ENCODE measurements at regions not wholly inside any gene's neighbourhood (a gene's known extent, or its start where the extent isn't known, plus 50 kb on each side); places are given as distances from the start of the nearest gene placed in this dataset.

DNA sequence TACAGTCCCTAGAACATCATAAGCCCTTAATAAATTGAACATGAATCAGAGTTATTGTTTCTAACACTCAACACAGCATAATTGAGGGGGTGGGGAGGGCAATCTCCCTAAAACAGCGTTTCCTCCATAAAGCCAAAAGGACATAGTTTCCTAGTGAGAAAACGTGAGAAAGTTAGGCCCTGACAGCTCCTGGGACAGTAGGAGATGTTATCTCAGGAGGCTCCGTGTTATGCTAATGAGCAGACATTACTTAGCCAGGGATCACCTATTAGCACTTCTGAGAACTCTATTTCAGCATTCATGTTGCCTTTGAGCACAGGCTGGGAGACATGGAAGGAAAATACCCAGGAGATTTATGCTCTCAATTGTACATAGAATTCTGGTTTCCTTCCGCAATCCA lies 229.1 kb upstream of the ADAMTS9 start:
- H3K4me3 ChIP-seq (ENCODE audit: low read length in 2 of 2): no peak overlapping the region
- H3K9ac ChIP-seq (ENCODE audit: low read depth in 1 of 2, low read length in 2 of 2): no peak overlapping the region
- no peaks in the 10 kb centered on the region for H3K4me1 ChIP-seq (ENCODE audit: control insufficient read depth in 2 of 2, insufficient read depth in 2 of 2, low read length in 2 of 2)
- H3K27ac ChIP-seq (ENCODE audit: low read depth in 2 of 2, low read length in 2 of 2): no peak overlapping the region
- no peaks in the 10 kb centered on the region for H3K9me3 ChIP-seq (ENCODE audit: control insufficient read depth in 2 of 2, low read length in 2 of 2)
- H3K36me3 ChIP-seq (ENCODE audit: control insufficient read depth in 2 of 2, insufficient read depth in 2 of 2, low read length in 2 of 2): no peaks in the 10 kb centered on the region
- H3K27me3 ChIP-seq (ENCODE audit: control insufficient read depth in 2 of 2, insufficient read depth in 2 of 2, low read length in 2 of 2): no peaks in the 10 kb centered on the region

DNA sequence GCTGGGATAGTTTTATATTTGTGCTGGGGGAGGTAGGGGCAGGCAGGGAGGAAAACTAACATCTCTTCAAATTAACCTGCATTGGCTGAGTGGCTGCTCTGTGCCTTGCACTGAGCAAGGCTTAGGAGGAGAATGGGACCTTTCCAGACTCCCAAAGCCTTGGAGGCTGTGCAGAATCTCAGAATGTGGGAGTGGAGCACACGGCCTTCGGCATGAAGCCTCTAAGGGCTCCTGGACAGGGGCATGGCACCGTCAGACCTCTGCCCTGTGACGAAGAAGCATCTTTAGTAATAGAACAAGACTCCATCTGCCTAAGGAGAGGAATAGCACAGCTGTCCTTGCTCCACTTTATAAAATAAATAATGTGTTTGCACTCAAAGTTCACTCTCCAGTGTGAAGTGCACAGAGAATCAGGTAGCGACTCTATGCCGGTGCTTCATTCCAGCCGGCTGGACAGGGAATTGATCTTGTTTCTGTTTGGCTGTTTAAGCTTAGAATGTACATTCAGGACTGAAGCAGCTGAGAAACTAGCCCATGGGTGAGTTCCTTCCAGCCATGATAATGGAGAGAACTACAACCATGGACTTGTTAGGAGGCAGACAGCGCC lies 228.5 kb upstream of the ADAMTS9 start:
- no peak overlapping the region for H3K9ac ChIP-seq (ENCODE audit: low read depth in 1 of 2, low read length in 2 of 2)
- no peaks in the 10 kb centered on the region for H3K27me3 ChIP-seq (ENCODE audit: control insufficient read depth in 2 of 2, insufficient read depth in 2 of 2, low read length in 2 of 2)
- H3K4me3 ChIP-seq (ENCODE audit: low read length in 2 of 2): no peak overlapping the region
- peaks cover 0 to under 1% of the 10 kb centered on the region in 2 donors for H3K9me3 ChIP-seq (ENCODE audit: control insufficient read depth in 2 of 2, low read length in 2 of 2)
- no peak overlapping the region for H3K27ac ChIP-seq (ENCODE audit: low read depth in 2 of 2, low read length in 2 of 2)
- H3K4me1 ChIP-seq (ENCODE audit: control insufficient read depth in 2 of 2, insufficient read depth in 2 of 2, low read length in 2 of 2): no peaks in the 10 kb centered on the region
- no peaks in the 10 kb centered on the region for H3K36me3 ChIP-seq (ENCODE audit: control insufficient read depth in 2 of 2, insufficient read depth in 2 of 2, low read length in 2 of 2)

DNA sequence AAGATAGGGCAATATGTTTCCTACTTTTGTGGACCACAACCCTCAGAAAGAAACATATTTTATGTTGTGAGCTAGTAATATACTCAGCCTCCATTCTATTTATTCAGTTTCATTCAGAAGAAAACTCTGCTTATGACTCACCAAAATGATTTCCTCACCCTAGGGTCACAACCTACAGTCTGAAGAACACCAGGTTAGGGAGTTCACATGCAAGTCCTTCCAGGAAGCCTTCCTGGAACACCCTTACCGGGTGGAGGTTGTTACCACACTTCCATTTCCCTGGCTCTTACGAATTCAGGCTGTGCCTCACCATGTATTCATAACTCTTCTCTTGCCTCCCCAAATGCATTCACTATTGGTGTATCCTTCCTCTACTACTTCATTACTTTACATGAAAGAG lies 228.0 kb upstream of the ADAMTS9 start:
- Histone ChIP-seq H3K36me3 (ENCODE audit: control insufficient read depth in 2 of 2, insufficient read depth in 2 of 2, low read length in 2 of 2) (no peaks in the 10 kb centered on the region), H3K4me1 (ENCODE audit: control insufficient read depth in 2 of 2, insufficient read depth in 2 of 2, low read length in 2 of 2) (no peaks in the 10 kb centered on the region), H3K9ac (ENCODE audit: low read depth in 1 of 2, low read length in 2 of 2) (no peak overlapping the region), H3K27ac (ENCODE audit: low read depth in 2 of 2, low read length in 2 of 2) (no peak overlapping the region), H3K9me3 (ENCODE audit: control insufficient read depth in 2 of 2, low read length in 2 of 2) (peaks cover 0 to 2% of the 10 kb centered on the region in 2 donors), H3K4me3 (ENCODE audit: low read length in 2 of 2) (no peak overlapping the region), H3K27me3 (ENCODE audit: control insufficient read depth in 2 of 2, insufficient read depth in 2 of 2, low read length in 2 of 2) (no peaks in the 10 kb centered on the region)

DNA sequence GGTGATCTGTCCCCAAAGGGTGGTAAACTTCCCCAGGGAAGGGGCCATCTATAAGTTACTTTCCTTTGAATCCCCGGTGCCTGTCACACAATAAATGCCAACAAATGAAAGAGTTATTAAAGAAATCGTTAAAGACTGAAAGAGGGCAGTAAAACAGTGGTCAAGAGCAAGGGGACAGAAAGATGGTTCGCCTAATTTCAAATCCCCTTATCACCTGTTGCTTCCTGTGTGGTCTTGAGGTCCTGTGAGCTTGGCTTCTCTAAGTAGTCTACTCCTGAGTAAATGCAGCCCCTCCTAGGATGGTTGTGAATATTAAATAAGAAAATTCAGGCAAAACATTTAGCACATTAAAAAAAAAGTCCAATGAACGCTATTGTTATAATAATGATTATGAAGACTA lies 225.7 kb upstream of the ADAMTS9 start:
- Histone ChIP-seq H3K4me3 (ENCODE audit: low read length in 2 of 2) (no peak overlapping the region), H3K9ac (ENCODE audit: low read depth in 1 of 2, low read length in 2 of 2) (no peak overlapping the region), H3K36me3 (ENCODE audit: control insufficient read depth in 2 of 2, insufficient read depth in 2 of 2, low read length in 2 of 2) (no peaks in the 10 kb centered on the region), H3K4me1 (ENCODE audit: control insufficient read depth in 2 of 2, insufficient read depth in 2 of 2, low read length in 2 of 2) (no peaks in the 10 kb centered on the region), H3K9me3 (ENCODE audit: control insufficient read depth in 2 of 2, low read length in 2 of 2) (peaks cover 0 to 2% of the 10 kb centered on the region in 2 donors), H3K27me3 (ENCODE audit: control insufficient read depth in 2 of 2, insufficient read depth in 2 of 2, low read length in 2 of 2) (no peaks in the 10 kb centered on the region), H3K27ac (ENCODE audit: low read depth in 2 of 2, low read length in 2 of 2) (no peak overlapping the region)

DNA sequence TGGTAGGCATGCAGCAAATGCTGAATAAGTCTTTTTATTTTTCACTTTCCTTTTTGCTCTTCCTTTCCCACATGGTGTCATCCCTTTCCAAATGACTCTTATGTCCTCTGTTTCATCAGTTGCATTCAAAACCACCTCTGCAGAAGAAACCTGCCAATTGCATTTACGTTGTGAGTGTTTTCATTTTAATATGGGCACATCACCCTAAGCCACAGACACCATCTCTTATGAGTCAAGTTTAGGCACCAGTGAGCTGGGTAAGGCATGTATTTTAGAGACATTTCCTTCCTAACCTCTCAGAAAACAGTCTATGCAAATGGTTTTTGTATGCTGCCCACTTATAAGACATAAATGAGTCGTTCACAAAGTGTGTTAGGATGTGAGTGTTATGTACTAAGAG lies 223.3 kb upstream of the ADAMTS9 start:
- Histone ChIP-seq H3K27ac (ENCODE audit: low read depth in 2 of 2, low read length in 2 of 2) (no peak overlapping the region), H3K36me3 (ENCODE audit: control insufficient read depth in 2 of 2, insufficient read depth in 2 of 2, low read length in 2 of 2) (no peaks in the 10 kb centered on the region), H3K9me3 (ENCODE audit: control insufficient read depth in 2 of 2, low read length in 2 of 2) (peaks cover 0 to 2% of the 10 kb centered on the region in 2 donors), H3K4me1 (ENCODE audit: control insufficient read depth in 2 of 2, insufficient read depth in 2 of 2, low read length in 2 of 2) (no peaks in the 10 kb centered on the region), H3K9ac (ENCODE audit: low read depth in 1 of 2, low read length in 2 of 2) (no peak overlapping the region), H3K27me3 (ENCODE audit: control insufficient read depth in 2 of 2, insufficient read depth in 2 of 2, low read length in 2 of 2) (no peaks in the 10 kb centered on the region), H3K4me3 (ENCODE audit: low read length in 2 of 2) (no peak overlapping the region)

DNA sequence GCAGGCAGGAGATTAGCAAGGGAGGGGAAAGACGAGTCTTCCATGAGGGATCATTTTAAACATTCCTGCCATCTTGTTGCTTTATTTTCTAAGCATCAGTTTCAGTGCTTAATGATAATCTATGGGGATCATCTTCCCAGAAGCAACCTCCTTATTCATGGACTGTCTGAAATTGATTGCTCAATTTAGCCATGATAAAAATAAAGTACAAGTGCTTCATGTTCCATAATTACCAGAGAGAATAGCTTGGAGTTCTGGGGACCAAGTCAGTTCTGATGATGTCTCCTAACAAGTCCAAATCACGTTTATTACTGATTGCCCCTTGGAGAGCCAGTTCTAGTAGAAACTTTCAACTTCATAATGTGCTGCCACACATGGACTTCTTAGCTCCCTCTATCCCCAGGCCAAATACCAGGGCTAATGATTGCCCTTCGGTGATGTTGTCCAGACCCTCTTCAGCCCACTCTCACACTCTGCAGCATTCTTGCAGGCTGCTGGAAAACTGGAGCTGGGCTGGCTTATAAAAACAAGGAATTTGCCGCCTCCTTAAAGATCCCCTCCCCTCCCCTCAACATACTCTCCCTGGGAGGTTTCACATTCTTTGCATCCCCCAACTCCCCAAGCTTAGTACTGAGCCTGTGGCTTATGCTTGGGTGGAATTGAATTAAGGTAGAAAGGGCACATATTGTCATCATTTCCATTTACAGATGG lies 222.1 kb upstream of the ADAMTS9 start:
- H3K4me3 ChIP-seq (ENCODE audit: low read length in 2 of 2): no peak overlapping the region
- no peaks in the 10 kb centered on the region for H3K4me1 ChIP-seq (ENCODE audit: control insufficient read depth in 2 of 2, insufficient read depth in 2 of 2, low read length in 2 of 2)
- no peak overlapping the region for H3K27ac ChIP-seq (ENCODE audit: low read depth in 2 of 2, low read length in 2 of 2)
- peaks cover 0 to 2% of the 10 kb centered on the region in 2 donors for H3K9me3 ChIP-seq (ENCODE audit: control insufficient read depth in 2 of 2, low read length in 2 of 2)
- H3K27me3 ChIP-seq (ENCODE audit: control insufficient read depth in 2 of 2, insufficient read depth in 2 of 2, low read length in 2 of 2): no peaks in the 10 kb centered on the region
- no peak overlapping the region for H3K9ac ChIP-seq (ENCODE audit: low read depth in 1 of 2, low read length in 2 of 2)
- no peaks in the 10 kb centered on the region for H3K36me3 ChIP-seq (ENCODE audit: control insufficient read depth in 2 of 2, insufficient read depth in 2 of 2, low read length in 2 of 2)

DNA sequence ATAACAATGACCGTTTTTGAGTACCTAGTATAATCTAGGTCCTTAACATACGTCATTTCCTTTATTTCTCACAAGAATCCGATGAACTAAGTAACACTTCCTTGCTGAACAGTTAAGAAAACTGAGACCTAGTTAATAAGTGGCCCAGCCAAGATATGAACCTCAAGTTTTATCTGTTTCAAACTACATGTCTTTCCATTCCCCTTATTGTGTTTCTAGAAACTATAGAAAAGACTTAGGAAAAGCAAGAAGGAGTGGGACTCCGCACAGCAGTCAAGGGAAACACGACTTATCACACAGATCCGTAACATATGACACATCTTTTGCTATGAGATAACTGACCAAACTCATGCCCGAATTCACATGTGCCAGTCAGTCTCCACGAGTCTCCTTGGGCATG lies 221.2 kb upstream of the ADAMTS9 start:
- no peaks in the 10 kb centered on the region for H3K36me3 ChIP-seq (ENCODE audit: control insufficient read depth in 2 of 2, insufficient read depth in 2 of 2, low read length in 2 of 2)
- H3K4me1 ChIP-seq (ENCODE audit: control insufficient read depth in 2 of 2, insufficient read depth in 2 of 2, low read length in 2 of 2): no peaks in the 10 kb centered on the region
- H3K9me3 ChIP-seq (ENCODE audit: control insufficient read depth in 2 of 2, low read length in 2 of 2): peaks cover 0 to 2% of the 10 kb centered on the region in 2 donors
- H3K4me3 ChIP-seq (ENCODE audit: low read length in 2 of 2): no peak overlapping the region
- H3K27me3 ChIP-seq (ENCODE audit: control insufficient read depth in 2 of 2, insufficient read depth in 2 of 2, low read length in 2 of 2): no peaks in the 10 kb centered on the region
- H3K9ac ChIP-seq (ENCODE audit: low read depth in 1 of 2, low read length in 2 of 2): no peak overlapping the region
- no peak overlapping the region for H3K27ac ChIP-seq (ENCODE audit: low read depth in 2 of 2, low read length in 2 of 2)

DNA sequence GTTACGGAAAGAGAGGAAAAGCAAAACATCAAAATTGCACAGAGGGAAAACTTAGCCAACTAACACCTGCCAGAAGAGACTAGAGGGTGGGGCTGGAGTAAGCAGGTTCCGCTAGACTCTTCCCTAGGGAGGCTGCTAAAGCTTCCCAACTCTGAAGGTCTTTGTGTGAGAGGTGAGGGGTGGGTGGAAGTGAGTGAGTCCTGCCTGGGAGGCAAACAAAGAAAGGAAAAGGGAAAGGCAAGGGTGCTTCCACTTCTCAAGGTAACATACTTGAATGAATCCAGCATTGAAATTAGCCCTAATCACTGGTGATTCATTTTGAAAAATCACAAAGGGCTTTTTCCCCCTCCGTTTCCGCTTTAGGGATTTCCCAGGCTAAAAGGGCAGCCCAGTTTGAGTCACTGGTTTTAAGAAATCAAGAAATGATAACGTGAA lies 220.5 kb upstream of the ADAMTS9 start:
- Histone ChIP-seq H3K4me3 (ENCODE audit: low read length in 2 of 2) (no peak overlapping the region), H3K36me3 (ENCODE audit: control insufficient read depth in 2 of 2, insufficient read depth in 2 of 2, low read length in 2 of 2) (no peaks in the 10 kb centered on the region), H3K27ac (ENCODE audit: low read depth in 2 of 2, low read length in 2 of 2) (no peak overlapping the region), H3K4me1 (ENCODE audit: control insufficient read depth in 2 of 2, insufficient read depth in 2 of 2, low read length in 2 of 2) (no peaks in the 10 kb centered on the region), H3K9me3 (ENCODE audit: control insufficient read depth in 2 of 2, low read length in 2 of 2) (peaks cover 0 to 2% of the 10 kb centered on the region in 2 donors), H3K27me3 (ENCODE audit: control insufficient read depth in 2 of 2, insufficient read depth in 2 of 2, low read length in 2 of 2) (no peaks in the 10 kb centered on the region), H3K9ac (ENCODE audit: low read depth in 1 of 2, low read length in 2 of 2) (no peak overlapping the region)

DNA sequence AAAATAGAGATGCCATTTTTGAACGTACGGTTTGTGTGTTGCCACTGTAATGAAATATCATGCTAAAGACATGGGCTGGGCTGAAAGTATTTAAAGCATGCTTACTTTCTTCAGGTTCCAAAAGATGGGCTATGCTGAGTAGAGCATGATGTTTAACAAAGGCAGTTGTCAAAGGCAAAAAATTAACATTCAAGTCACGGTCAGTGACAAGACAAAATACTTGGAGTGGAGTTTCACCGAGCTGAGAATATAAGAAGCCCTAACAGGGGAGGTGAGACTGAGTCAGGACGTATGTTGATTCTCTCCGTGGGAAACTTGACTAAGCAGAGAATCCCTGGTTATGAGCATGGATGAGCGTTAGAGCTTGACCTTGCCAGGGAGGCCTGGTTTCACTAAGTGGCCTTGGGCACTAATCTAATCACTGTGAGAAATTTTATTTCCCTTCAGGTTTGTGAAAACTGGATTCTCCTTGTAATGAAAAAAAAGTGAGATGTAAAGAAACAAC lies 218.2 kb upstream of the ADAMTS9 start:
- Histone ChIP-seq H3K9me3 (ENCODE audit: control insufficient read depth in 2 of 2, low read length in 2 of 2) (no peaks in the 10 kb centered on the region), H3K27ac (ENCODE audit: low read depth in 2 of 2, low read length in 2 of 2) (no peak overlapping the region), H3K36me3 (ENCODE audit: control insufficient read depth in 2 of 2, insufficient read depth in 2 of 2, low read length in 2 of 2) (no peaks in the 10 kb centered on the region), H3K27me3 (ENCODE audit: control insufficient read depth in 2 of 2, insufficient read depth in 2 of 2, low read length in 2 of 2) (no peaks in the 10 kb centered on the region), H3K4me1 (ENCODE audit: control insufficient read depth in 2 of 2, insufficient read depth in 2 of 2, low read length in 2 of 2) (no peaks in the 10 kb centered on the region), H3K4me3 (ENCODE audit: low read length in 2 of 2) (no peak overlapping the region), H3K9ac (ENCODE audit: low read depth in 1 of 2, low read length in 2 of 2) (no peak overlapping the region)

DNA sequence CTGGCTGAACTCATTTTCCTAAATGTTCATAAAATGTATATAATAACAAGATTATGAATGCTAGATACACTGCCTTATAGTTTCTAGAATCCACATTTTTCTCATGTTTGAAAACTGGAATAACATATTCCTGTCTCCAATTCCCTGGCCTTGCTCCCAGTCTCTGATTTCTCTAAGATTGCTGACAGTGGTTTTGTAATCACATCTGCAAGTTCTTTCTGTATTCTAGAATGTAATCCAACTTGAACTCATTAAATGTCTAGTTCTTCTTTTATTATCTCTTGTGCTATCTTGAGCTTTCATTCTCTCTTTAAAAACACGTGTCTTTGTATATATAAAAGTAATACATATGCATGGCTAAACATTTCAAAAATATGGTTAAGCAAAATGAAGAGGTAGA lies 215.2 kb upstream of the ADAMTS9 start:
- H3K36me3 ChIP-seq (ENCODE audit: control insufficient read depth in 2 of 2, insufficient read depth in 2 of 2, low read length in 2 of 2): no peaks in the 10 kb centered on the region
- no peak overlapping the region for H3K9ac ChIP-seq (ENCODE audit: low read depth in 1 of 2, low read length in 2 of 2)
- no peak overlapping the region for H3K4me3 ChIP-seq (ENCODE audit: low read length in 2 of 2)
- H3K4me1 ChIP-seq (ENCODE audit: control insufficient read depth in 2 of 2, insufficient read depth in 2 of 2, low read length in 2 of 2): no peaks in the 10 kb centered on the region
- no peaks in the 10 kb centered on the region for H3K27me3 ChIP-seq (ENCODE audit: control insufficient read depth in 2 of 2, insufficient read depth in 2 of 2, low read length in 2 of 2)
- H3K9me3 ChIP-seq (ENCODE audit: control insufficient read depth in 2 of 2, low read length in 2 of 2): no peaks in the 10 kb centered on the region
- H3K27ac ChIP-seq (ENCODE audit: low read depth in 2 of 2, low read length in 2 of 2): no peak overlapping the region
